Stomach (tissue), 4 donors: ENCODE measurements at regions not wholly inside any gene's neighbourhood (a gene's known extent, or its start where the extent isn't known, plus 50 kb on each side); places are given as distances from the start of the nearest gene placed in this dataset.

ENCODE experiments used
- CTCF ChIP-seq, 7 experiments: fragments of 450-650 bp in 4 of 7; fragments of 200-600 bp in 3 of 7; sonication (generic) in 3 of 7; IDR thresholded peaks; one replicate each; pipeline ENCODE4 v1.5.1; 2016 to 2019; ENCODE audit warnings: antibody characterized with exemption in 7 of 7, control low read depth in 2 of 7, mild to moderate bottlenecking in 1 of 7
- EP300 ChIP-seq: sonication (generic); formaldehyde crosslinking; IDR thresholded peaks from one replicate; pipeline ENCODE4 v1.6.1; 2017; ENCODE audit warnings: antibody characterized with exemption

- no peak for TF ChIP-seq CTCF (IDR thresholded peaks at IDR 0.05)
- no peak for TF ChIP-seq EP300
Observed at GRCh38 chr1:56081736-56082135, 497.6 kb downstream of the PLPP3 start.
